SKM-1 treated with dmso at 0.1 percent for 144 hours (cell line): ENCODE measurements at regions not wholly inside any gene's neighbourhood (a gene's known extent, or its start where the extent isn't known, plus 50 kb on each side); places are given as distances from the start of the nearest gene placed in this dataset.
"Not testable (repeated sequence)": the region's sequence is repeated elsewhere in the genome, so short reads cannot be mapped to it uniquely, and the experiment has no call there.

ENCODE experiments used
- DNase-seq: peaks from one replicate; lab custom pipeline; 2025; ENCODE audit not compliant: unreplicated experiment; lab: John Stamatoyannopoulos, UW

DNA sequence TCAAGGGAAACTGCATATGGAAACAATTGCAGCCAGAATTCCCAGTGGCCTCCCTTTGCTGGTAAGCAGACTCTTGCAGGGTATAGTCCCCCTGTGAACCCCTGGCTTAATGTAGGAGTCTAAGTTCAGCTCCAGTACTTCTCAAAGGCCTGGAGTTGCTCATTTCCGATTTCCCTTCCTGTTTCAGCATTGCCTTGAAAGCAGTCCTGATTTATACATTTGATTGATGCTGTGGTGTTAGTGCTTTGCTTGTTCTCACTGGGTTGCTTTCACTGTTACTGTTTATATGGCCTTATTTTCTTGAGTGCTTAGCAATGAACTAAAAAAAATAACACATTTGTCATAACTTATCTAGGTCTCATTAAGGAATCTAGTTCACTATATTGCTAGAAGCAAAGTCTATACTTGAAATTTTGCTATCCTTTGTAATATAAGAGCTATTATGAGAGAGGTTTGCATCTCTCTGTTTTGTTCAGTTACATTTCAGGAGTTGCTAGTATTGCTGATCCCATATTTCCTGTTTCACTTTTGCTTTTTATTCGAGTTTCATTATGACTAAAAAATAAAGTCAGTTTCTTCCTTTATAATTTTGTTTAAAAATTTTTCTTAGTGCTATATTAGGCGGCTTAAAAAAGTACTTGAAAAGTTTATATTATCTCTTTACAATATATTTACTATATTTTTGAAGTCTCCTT lies 122.4 kb upstream of the NMUR2 start:
- no peak for DNase-seq

DNA sequence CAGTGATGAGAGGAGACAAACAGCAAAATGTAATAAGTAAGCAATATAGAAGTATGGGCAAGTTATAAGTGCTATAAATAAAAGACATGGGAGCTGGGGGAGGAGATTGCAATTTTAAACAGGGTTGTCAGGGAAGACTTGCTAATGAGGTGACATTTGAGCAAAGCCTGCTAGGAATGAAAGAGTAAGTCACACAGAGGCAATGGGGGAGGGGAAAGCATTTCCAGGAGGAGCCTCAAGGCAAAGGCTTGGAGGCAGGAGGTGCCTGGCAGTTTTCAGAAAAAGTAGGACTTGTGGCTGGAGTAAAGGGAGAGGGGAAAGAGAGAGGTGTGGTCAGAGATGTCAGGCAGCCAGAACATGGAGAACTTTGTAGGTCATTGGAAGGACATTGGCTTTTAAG lies 124.4 kb upstream of the NMUR2 start:
- DNase-seq, result no peak

DNA sequence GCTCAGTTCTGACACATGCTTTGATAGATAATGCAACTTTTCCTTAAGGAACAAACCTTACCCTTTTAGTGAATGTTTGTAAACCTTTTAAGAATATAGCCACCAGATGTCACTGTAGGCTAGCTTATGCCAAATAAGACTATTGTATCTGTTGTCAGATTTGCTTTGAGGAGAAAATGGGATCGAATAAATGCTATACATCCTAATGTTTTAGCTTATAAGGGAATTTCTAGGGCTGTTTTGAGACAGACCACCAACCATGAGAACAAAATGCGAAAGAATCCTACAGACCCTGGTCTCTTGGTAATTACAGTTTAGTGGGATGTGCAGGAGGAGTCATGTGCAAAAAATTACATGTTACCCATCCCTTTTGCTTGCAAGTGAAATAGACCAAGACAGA lies 127.6 kb upstream of the NMUR2 start:
- peak; percentile 14 for DNase-seq

DNA sequence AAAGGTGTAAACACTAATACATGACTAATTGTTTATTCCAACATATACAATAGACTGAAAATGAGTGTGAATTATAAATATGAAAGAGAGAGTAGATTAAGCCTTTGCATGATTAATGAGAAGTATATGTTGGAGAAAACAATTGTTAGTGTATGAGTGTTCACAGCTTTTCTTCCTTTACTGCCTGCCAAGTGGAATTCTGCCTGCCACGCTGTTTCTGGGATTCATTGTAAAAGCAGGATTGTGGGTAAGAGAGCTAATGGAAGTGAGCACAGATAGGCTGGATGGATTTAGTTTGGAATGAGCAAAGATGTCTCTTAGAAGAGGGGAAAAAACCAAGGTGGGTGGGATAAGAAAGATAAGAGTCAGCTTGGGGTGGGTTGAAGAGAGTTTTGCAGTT lies 129.6 kb upstream of the NMUR2 start:
- no peak for DNase-seq

- no peak for DNase-seq
Observed at GRCh38 chr5:152542741-152543140, 137.7 kb upstream of the NMUR2 start.

DNA sequence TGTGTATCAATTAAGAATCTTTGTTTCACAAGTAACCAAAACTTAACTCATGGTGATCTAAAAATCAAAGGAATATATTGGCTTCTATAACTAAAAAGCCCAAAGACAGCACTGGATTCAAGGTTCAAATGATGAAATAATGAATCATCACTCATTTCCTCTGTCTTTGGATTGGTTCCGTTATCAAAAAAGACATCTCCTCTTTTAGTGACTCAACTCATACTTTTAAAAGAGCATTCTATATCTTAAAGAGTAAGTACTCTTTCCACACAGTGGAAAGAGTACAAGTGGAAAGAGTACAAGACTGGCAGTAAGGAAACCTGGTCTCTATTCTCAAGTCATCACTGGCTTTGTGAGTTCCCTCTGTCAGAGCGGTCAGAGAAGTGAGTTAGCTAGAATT lies 141.4 kb upstream of the NMUR2 start:
- DNase-seq, result no peak

GRCh38 chr5:152547202-152547601 lies 142.1 kb upstream of the NMUR2 start:
- no peak for DNase-seq

- DNase-seq, result no peak
Observed at GRCh38 chr5:152549709-152550108, 144.6 kb upstream of the NMUR2 start.

GRCh38 chr5:152551061-152551460 lies 146.0 kb upstream of the NMUR2 start:
- no peak for DNase-seq

- DNase-seq, result no peak
Observed at GRCh38 chr5:152556784-152557183, 151.7 kb upstream of the NMUR2 start.

GRCh38 chr5:152560512-152561137 lies 155.5 kb upstream of the NMUR2 start:
- peak; percentile 21 for DNase-seq

DNA sequence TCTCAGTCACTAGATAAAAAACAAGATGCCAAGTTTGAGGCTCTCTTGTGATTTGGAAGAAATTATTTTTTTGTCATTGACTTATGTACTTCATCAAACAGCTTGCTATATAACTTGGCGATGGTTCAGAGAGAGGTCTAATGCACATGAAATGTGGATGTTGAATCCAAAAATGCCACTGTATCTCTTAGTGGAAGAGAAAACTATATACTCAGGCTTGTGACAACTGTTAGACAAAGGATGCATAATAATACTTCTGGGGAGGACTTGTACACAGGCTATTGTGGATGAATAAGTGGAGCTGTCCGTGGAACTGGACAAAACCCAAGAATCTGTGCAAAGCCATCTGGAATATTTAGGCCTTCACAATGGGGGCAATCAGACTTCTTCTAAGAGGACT lies 162.9 kb upstream of the NMUR2 start:
- DNase-seq, result no peak

DNA sequence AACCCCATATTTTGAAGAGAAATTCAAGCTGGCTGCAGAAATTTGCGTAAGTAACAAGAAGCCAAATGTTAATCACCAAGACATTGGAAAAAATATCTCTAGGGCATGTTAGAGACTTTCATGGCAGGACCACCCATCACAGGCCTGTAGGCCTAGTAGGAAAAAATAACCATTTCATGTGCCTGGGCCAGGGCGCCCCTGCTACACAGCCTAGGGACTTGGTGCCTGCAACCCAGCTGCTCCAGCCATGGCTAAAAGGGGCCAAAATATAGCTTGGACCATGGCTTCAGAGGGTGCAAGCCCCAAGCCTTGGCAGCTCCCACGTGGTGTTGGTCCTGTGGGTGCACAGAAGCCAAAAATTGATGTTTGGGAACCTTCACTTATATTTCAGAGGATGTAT lies 167.7 kb upstream of the NMUR2 start:
- no peak for DNase-seq

DNA sequence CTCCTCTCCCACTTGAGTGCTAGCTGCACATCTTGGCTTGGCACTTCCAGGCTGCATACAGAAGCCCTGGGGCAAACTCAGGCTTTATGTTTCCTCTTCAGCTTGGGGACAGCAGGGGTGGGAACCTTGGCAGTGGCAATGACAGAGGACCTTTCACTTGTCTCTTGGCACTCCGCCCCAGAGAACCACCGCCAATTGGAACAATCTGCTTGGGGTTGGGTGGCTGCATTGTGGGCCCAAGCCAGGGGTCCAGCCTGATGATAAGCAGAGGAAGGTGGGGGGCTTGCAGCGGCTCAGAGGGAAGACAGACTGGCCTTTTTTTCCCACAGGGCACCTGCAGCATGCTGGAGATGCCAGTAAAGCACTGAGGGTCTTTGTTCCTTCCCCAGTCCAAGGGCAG lies 179.0 kb upstream of the NMUR2 start:
- DNase-seq, result no peak

- DNase-seq, result no peak
Observed at GRCh38 chr5:152592416-152592815, 187.3 kb upstream of the NMUR2 start.

- DNase-seq, result no peak
Observed at GRCh38 chr5:152593388-152593787, 188.3 kb upstream of the NMUR2 start.

- no peak for DNase-seq
Observed at GRCh38 chr5:152595405-152595804, 190.3 kb upstream of the NMUR2 start.

GRCh38 chr5:152599096-152599495 lies 194.0 kb upstream of the NMUR2 start:
- no peak for DNase-seq

- no peak for DNase-seq
Observed at GRCh38 chr5:152601806-152602732, 197.0 kb upstream of the NMUR2 start.

DNA sequence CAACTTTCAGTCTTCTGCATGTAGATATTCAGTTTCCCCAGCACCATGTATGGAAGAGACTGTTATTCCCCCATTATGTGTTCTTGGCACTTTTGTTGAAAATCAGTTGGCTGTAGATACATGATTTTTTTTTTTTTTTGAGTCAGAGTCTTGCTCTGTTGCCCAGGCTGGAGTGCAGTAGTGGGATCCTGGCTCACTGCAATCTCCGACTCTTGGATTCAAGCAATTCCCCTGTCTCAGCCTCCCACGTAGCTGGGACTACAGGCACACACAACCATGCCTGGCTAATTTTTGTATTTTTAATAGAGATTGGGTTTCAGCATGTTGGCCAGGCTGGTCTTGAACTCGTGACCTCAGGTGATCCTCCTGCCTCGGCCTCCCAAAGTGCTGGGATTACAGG lies 201.0 kb upstream of the NMUR2 start:
- DNase-seq, result not testable (repeated sequence)

- DNase-seq, result no peak
Observed at GRCh38 chr5:152606776-152607364, 201.8 kb upstream of the NMUR2 start.
